Keratinocyte (primary cell): ENCODE measurements at regions not wholly inside any gene's neighbourhood (a gene's known extent, or its start where the extent isn't known, plus 50 kb on each side); places are given as distances from the start of the nearest gene placed in this dataset.
"Not testable (repeated sequence)": the region's sequence is repeated elsewhere in the genome, so short reads cannot be mapped to it uniquely, and the experiment has no call there.

Experiments used
- DNase-seq: peaks from one replicate; pipeline ENCODE4 v3.0.0-alpha.2; 2011; ENCODE audit warnings: low read depth, missing footprints, low spot score
- FAIRE-seq: peaks from 2 replicates; lab custom pipeline; 2011; peaks lifted over from hg19 to GRCh38; lab: Jason Lieb, UNC
- H2AFZ ChIP-seq: 2 replicates; pipeline ENCODE4 v1.6.0; 2012; ENCODE audit warnings: low read length, control low read depth, inconsistent platforms; ENCODE audit not compliant: control insufficient read depth
- H3K27ac ChIP-seq: 2 replicates; pipeline ENCODE4 v1.5.1; 2011; ENCODE audit warnings: low read length; ENCODE audit not compliant: control insufficient read depth, insufficient read depth
- H3K27me3 ChIP-seq: 3 replicates; pipeline ENCODE4 v1.6.0; 2011; ENCODE audit warnings: low read length; ENCODE audit not compliant: control insufficient read depth, insufficient read depth; ENCODE audit errors: extremely low read depth
- H3K36me3 ChIP-seq, 2 experiments: 2 replicates in 1 of 2; 3 replicates in 1 of 2; pipeline ENCODE4 v1.5.1; 2011; ENCODE audit warnings: low read length in 2 of 2, mild to moderate bottlenecking in 1 of 2; ENCODE audit not compliant: control insufficient read depth in 2 of 2, insufficient read depth in 2 of 2; ENCODE audit errors: extremely low read depth in 1 of 2
- H3K4me1 ChIP-seq: 3 replicates; pipeline ENCODE4 v1.5.1; 2011; ENCODE audit warnings: low read length; ENCODE audit not compliant: control insufficient read depth, insufficient read depth; ENCODE audit errors: extremely low read depth
- H3K4me2 ChIP-seq: 3 replicates; pipeline ENCODE4 v1.6.0; 2011; ENCODE audit warnings: low read depth, low read length; ENCODE audit not compliant: control insufficient read depth, insufficient read depth; ENCODE audit errors: extremely low read depth
- H3K4me3 ChIP-seq, 3 experiments: fragments of 200-600 bp in 1 of 3; sonication (generic) in 1 of 3; 2 replicates in 2 of 3; 3 replicates in 1 of 3; pipeline ENCODE4 v1.5.1; 2011 to 2016; ENCODE audit warnings: low read length in 3 of 3, mild to moderate bottlenecking in 3 of 3, control low read depth in 2 of 3, inconsistent platforms in 1 of 3, low read depth in 1 of 3, mixed read lengths in 1 of 3, mixed run types in 1 of 3, moderate library complexity in 1 of 3; ENCODE audit not compliant: control insufficient read depth in 2 of 3, insufficient read depth in 2 of 3; ENCODE audit errors: extremely low read depth in 1 of 3
- H3K79me2 ChIP-seq: 2 replicates; pipeline ENCODE4 v1.6.0; 2012; ENCODE audit warnings: low read length; ENCODE audit not compliant: control insufficient read depth, insufficient read depth
- H3K9ac ChIP-seq: 3 replicates; pipeline ENCODE4 v1.6.0; 2011; ENCODE audit warnings: low read length; ENCODE audit not compliant: control insufficient read depth, insufficient read depth; ENCODE audit errors: extremely low read depth
- H3K9me1 ChIP-seq: 3 replicates; pipeline ENCODE4 v1.6.0; 2011; ENCODE audit warnings: low read length; ENCODE audit not compliant: control insufficient read depth, insufficient read depth; ENCODE audit errors: extremely low read depth
- H3K9me3 ChIP-seq: 2 replicates; pipeline ENCODE4 v1.5.1; 2012; ENCODE audit warnings: low read depth, low read length; ENCODE audit not compliant: control insufficient read depth
- H4K20me1 ChIP-seq: 3 replicates; pipeline ENCODE4 v1.6.0; 2011; ENCODE audit warnings: low read length; ENCODE audit not compliant: control insufficient read depth, insufficient read depth; ENCODE audit errors: extremely low read depth
- EZH2 ChIP-seq: IDR thresholded peaks from one replicate; pipeline ENCODE4 v1.6.1; 2012; ENCODE audit warnings: inconsistent platforms, mild to moderate bottlenecking, low read length, moderate library complexity
- dilution Hi-C: fragments of 300-500 bp; cut with MboI; formaldehyde crosslinking; loops from one replicate; pipeline ENCODE4 v1.7.0; 2020; ENCODE audit warnings: low sequenced_read_pairs; ENCODE audit not compliant: extremely low pct_ligation_motif_present
- TF ChIP-seq, protein P1 (sequence below), 3 experiments: IDR thresholded peaks in 1 of 3; conservative IDR thresholded peaks in 1 of 3; optimal IDR thresholded peaks in 1 of 3; 2 replicates in 2 of 3; 3 replicates in 1 of 3; pipeline versions ENCODE3 to v1.5.1; 2011; ENCODE audit warnings: low read length in 3 of 3, mild to moderate bottlenecking in 3 of 3, moderate library complexity in 2 of 3, control low read depth in 1 of 3, inconsistent platforms in 1 of 3; ENCODE audit not compliant: insufficient read depth in 2 of 3; ENCODE audit errors: extremely low read depth in 1 of 3

DNA sequence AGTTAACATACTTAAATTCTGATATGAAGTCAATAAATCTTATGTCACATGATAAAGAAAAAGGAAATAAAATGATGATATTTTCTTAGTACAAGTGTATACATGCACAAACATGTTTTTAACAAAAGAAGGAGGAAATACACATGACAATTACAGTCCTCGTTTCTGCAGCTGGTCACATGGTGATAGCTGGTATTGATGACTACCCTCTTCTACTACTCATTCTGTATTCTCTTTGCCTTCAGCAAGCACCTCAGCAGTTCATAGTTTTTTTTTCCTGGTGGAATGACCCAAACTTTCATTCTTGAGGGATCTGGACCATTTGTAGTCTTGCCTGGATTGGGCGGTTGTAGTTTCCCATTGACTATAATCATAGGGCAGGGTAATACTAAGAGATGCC, 64.4 kb upstream of the CFAP126 start:
- Histone ChIP-seq H3K9me1 (no peaks in the 10 kb centered on the region), H3K36me3 (no peaks in the 10 kb centered on the region), H3K4me2 (no peak overlapping the region), H3K4me3 (no peak overlapping the region), H3K4me1 (peaks cover 5% of the 10 kb centered on the region), H4K20me1 (no peaks in the 10 kb centered on the region), H2AFZ (no peak overlapping the region), H3K9ac (no peak overlapping the region), H3K79me2 (no peaks in the 10 kb centered on the region), H3K27ac (no peak overlapping the region), H3K27me3 (peaks cover 2% of the 10 kb centered on the region), H3K9me3 (no peaks in the 10 kb centered on the region)
- dilution Hi-C loops: no loop called here
- TF ChIP-seq, protein P1, sequence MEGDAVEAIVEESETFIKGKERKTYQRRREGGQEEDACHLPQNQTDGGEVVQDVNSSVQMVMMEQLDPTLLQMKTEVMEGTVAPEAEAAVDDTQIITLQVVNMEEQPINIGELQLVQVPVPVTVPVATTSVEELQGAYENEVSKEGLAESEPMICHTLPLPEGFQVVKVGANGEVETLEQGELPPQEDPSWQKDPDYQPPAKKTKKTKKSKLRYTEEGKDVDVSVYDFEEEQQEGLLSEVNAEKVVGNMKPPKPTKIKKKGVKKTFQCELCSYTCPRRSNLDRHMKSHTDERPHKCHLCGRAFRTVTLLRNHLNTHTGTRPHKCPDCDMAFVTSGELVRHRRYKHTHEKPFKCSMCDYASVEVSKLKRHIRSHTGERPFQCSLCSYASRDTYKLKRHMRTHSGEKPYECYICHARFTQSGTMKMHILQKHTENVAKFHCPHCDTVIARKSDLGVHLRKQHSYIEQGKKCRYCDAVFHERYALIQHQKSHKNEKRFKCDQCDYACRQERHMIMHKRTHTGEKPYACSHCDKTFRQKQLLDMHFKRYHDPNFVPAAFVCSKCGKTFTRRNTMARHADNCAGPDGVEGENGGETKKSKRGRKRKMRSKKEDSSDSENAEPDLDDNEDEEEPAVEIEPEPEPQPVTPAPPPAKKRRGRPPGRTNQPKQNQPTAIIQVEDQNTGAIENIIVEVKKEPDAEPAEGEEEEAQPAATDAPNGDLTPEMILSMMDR (optimal IDR thresholded peaks at IDR 0.05 in 1 of 3, IDR thresholded peaks at IDR 0.05 in 1 of 3, conservative IDR thresholded peaks at IDR 0.05 in 1 of 3; ENCODE audit: extremely low read depth in 1 of 3, insufficient read depth in 2 of 3, low read length in 3 of 3): no peak
- no peak for TF ChIP-seq EZH2
- no peak for FAIRE-seq
- DNase-seq: no peak

DNA sequence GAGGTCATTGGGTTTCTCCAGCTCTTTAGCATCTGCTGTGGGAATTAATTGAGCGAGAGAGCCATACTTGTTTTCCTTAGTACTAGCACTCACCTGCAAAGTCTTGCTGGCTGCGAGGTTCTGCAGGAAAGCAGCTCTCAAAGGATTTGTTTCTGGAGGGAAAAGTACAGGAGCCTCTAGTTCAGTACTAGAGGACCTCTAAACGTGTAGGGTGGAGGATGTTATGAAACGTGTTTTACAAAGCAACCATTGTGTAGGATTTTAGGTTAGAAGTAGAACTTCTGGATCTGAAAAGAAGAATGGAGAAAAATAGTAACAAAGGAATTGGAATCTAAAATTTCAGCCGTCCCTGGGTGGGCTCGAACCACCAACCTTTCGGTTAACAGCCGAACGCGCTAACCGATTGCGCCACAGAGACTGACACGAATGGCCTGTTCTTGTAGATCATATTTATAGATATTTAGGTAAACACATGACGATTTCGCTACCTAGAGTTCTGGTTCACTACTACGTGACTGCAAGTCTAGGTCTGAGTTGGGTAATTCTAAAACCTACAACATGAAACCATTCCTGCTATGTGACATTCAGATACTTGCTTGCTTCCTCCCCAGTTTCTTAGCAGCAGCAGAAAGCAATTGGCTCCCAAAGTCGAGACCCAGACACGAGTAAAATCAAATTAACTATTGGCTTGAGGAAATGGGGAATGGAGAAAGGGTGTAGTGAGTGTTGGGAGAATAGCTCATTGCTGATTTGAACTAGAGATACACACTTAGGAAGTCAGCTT, 60.2 kb upstream of the CFAP126 start:
- no peak overlapping the region for H3K27ac ChIP-seq

DNA sequence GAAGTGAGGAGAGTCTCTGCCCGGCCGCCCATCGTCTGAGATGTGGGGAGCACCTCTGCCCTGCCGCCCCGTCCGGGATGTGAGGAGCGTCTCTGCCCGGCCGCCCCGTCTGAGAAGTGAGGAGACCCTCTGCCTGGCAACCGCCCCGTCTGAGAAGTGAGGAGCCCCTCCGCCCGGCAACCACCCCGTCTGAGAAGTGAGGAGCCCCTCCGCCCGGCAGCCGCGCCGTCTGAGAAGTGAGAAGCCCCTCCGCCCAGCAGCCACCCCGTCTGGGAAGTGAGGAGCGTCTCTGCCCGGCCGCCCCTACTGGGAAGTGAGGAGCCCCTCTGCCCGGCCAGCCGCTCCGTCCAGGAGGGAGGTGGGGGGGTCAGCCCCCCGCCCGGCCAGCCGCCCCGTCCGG, 55.2 kb upstream of the CFAP126 start:
- H3K9ac ChIP-seq, H3K4me1 ChIP-seq, H4K20me1 ChIP-seq, FAIRE-seq, H3K9me1 ChIP-seq, H3K27ac ChIP-seq, H3K4me3 ChIP-seq, H3K36me3 ChIP-seq, H3K9me3 ChIP-seq, H3K79me2 ChIP-seq, dilution Hi-C loops, DNase-seq, H3K4me2 ChIP-seq, H3K27me3 ChIP-seq, H2AFZ ChIP-seq: not testable (repeated sequence)

More for the DNA sequence above, 60.2 kb upstream of the CFAP126 start:
- peak overlapping the region in 2 of 3 experiments; percentile 37 to 68 for H3K4me3 ChIP-seq
- H3K9me3 ChIP-seq: no peaks in the 10 kb centered on the region
- FAIRE-seq (peak; percentile 29), DNase-seq (peak; percentile 56)
- H3K79me2 ChIP-seq: no peaks in the 10 kb centered on the region
- peaks cover 5% of the 10 kb centered on the region for H3K4me1 ChIP-seq
- peaks cover 2% of the 10 kb centered on the region for H3K27me3 ChIP-seq
- H3K9ac ChIP-seq: no peak overlapping the region
- no peaks in the 10 kb centered on the region for H3K36me3 ChIP-seq
- TF ChIP-seq, protein P1 (optimal IDR thresholded peaks at IDR 0.05 in 1 of 3, IDR thresholded peaks at IDR 0.05 in 1 of 3, conservative IDR thresholded peaks at IDR 0.05 in 1 of 3; ENCODE audit: extremely low read depth in 1 of 3, insufficient read depth in 2 of 3, low read length in 3 of 3): no peak
- TF ChIP-seq EZH2: no peak
- dilution Hi-C loops: no loop called here
- H2AFZ ChIP-seq: no peak overlapping the region
- H4K20me1 ChIP-seq: no peaks in the 10 kb centered on the region
- no peaks in the 10 kb centered on the region for H3K9me1 ChIP-seq
- peak overlapping the region; percentile 86 for H3K4me2 ChIP-seq
